Suprapubic skin (tissue), 4 donors: ENCODE measurements at regions not wholly inside any gene's neighbourhood (a gene's known extent, or its start where the extent isn't known, plus 50 kb on each side); places are given as distances from the start of the nearest gene placed in this dataset.

Experiments
- EP300 ChIP-seq: sonication (generic); formaldehyde crosslinking; IDR thresholded peaks from one replicate; pipeline ENCODE4 v1.6.1; 2017; ENCODE audit warnings: antibody characterized with exemption
- POLR2A ChIP-seq, 2 donors: fragments of 450-650 bp; IDR thresholded peaks; one replicate each; pipeline ENCODE4 v1.6.1; 2017; ENCODE audit warnings: antibody characterized with exemption in 2 of 2, mild to moderate bottlenecking in 2 of 2, moderate library complexity in 2 of 2
- POLR2AphosphoS5 ChIP-seq, 3 donors: sonication (generic); formaldehyde crosslinking; IDR thresholded peaks; one replicate each; pipeline ENCODE4 v1.6.1; 2017; ENCODE audit warnings: antibody characterized with exemption in 3 of 3
- TF ChIP-seq, protein P1 (sequence below), 2 donors: fragments of 200-600 bp in 1 of 2; fragments of 450-650 bp in 1 of 2; sonication (generic) in 1 of 2; IDR thresholded peaks; one replicate each; pipeline ENCODE4 v1.5.1; 2016 to 2019; ENCODE audit warnings: antibody characterized with exemption in 2 of 2, mild to moderate bottlenecking in 1 of 2, moderate library complexity in 1 of 2

DNA sequence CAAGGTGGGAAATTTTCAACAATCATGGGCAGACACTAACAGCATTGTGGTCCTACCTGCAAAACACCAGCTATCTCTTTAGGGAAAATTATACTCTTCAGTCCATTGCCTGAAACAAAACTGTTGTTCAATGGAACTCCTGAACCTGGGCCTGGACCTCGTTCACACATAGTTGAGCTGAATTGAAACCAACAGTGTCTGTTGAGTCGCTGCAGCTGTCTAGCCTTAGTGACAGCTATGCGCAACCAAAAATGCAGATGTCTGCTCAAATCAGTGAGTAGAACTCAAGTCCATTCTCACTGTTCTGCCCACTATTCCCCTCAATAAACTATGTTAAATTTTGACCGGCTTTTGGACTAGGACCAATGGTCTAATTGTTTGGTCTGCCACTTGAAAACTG is 286.2 kb downstream of the TFAP2A start:
- TF ChIP-seq, protein P1, sequence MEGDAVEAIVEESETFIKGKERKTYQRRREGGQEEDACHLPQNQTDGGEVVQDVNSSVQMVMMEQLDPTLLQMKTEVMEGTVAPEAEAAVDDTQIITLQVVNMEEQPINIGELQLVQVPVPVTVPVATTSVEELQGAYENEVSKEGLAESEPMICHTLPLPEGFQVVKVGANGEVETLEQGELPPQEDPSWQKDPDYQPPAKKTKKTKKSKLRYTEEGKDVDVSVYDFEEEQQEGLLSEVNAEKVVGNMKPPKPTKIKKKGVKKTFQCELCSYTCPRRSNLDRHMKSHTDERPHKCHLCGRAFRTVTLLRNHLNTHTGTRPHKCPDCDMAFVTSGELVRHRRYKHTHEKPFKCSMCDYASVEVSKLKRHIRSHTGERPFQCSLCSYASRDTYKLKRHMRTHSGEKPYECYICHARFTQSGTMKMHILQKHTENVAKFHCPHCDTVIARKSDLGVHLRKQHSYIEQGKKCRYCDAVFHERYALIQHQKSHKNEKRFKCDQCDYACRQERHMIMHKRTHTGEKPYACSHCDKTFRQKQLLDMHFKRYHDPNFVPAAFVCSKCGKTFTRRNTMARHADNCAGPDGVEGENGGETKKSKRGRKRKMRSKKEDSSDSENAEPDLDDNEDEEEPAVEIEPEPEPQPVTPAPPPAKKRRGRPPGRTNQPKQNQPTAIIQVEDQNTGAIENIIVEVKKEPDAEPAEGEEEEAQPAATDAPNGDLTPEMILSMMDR (IDR thresholded peaks at IDR 0.05): no peak
- TF ChIP-seq POLR2AphosphoS5 (IDR thresholded peaks at IDR 0.05) (no peak), POLR2A (IDR thresholded peaks at IDR 0.05) (no peak), EP300 (no peak)
